Kasumi-1 (cell line): ENCODE measurements at regions not wholly inside any gene's neighbourhood (a gene's known extent, or its start where the extent isn't known, plus 50 kb on each side); places are given as distances from the start of the nearest gene placed in this dataset.
"Not testable (repeated sequence)": the region's sequence is repeated elsewhere in the genome, so short reads cannot be mapped to it uniquely, and the experiment has no call there.

Experiments
- DNase-seq, 2 experiments: peaks; one replicate each; lab custom pipeline; 2025; lab: John Stamatoyannopoulos, UW

DNA sequence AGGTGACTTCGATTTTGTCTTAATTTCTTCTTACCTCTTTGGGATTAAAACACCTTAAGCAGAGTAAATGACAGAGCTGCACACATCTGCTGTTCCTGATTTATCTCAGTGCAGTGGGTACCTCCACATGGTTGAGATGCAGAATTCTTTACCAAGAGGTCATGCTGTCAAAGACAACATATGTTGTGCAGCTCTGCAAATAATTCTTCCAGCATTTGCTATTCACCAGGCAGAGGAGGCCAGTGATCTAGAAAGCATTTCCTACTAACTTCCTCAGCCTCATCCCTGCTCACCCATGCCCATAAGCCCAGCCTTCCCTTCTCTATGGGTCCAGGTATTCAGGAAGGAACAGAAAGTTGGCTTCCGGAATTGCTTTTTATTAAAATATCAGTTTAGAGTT lies 109.3 kb downstream of the THBS2 start:
- no peak for DNase-seq

DNA sequence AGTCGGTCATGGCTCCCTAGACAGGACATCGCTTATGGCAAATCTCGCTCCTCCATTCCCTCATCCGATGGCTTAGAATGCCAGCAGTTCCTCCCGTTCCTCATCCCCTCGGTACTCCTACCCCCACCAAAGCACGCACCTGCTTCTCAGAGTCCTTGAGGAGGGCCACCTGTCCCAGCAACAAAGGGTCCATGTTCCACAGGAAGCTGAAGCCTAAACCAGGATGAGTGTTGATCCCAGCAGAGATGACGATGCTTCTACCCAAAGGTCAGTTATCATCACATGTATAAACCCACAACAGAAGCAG lies 111.2 kb downstream of the THBS2 start:
- no peak for DNase-seq

DNA sequence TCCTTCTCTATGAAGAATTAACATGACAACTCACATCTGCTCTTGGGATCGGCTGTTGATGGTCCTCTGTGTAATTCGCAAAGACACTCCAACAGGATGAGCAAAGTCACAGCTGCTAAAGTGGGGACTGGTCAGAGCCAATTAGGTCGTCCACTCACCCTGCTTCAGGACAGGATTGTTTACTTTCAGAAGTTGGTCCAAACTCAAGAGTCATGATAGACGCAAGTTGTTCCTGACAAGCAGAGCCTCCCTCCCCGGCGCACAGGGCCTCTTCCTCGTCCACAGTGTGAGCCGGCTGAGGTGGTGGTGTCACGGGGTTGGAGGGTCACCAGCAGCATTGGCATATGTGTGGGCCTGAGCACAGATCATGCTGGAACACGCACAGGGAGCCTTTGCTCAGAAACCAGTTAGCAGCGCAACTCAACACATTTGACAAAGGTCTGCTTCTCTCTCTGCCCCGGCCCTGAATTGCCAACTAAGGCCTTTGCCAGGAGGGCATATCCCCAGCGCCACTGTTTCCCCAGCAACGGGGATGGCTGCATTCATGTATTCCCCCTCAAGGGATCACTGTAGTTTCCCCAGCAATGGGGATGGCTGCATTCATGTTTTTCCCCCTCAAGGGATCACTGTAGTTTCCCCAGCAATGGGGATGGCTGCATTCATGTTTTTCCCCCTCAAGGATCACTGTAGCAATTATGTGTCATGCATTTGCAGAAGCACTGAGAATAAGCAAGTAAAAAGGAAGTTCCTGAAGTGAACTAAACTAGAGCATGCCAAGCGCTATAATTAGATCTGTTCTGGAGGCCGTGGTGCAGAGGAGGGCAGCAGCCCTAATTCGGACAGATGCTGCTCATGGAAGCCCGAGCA lies 111.7 kb downstream of the THBS2 start:
- DNase-seq, result peak; percentile 70 to 81

DNA sequence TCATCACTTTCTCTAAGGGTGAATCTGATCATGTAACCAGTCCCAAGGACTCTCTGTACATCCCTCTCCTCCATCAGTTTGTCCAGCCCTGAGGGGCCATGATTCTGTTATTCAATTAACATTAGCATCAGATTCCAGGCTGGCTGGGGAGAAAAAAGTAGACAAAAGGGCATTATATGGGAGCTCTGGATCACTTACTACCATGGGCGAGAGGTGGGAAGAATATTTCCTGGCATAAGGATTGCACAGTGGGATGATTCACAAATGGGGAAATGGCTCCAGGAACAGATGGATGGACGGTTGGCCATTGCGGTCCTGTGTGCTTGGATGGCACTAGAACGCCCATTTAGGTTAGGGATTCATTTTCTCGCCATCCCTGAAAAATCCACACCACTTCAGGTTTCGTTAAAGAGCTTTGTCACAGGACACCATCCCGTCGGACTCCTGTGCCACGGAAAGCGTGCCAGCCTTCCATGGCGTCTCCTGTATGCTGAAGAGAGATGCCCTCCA lies 112.6 kb downstream of the THBS2 start:
- no peak for DNase-seq

DNA sequence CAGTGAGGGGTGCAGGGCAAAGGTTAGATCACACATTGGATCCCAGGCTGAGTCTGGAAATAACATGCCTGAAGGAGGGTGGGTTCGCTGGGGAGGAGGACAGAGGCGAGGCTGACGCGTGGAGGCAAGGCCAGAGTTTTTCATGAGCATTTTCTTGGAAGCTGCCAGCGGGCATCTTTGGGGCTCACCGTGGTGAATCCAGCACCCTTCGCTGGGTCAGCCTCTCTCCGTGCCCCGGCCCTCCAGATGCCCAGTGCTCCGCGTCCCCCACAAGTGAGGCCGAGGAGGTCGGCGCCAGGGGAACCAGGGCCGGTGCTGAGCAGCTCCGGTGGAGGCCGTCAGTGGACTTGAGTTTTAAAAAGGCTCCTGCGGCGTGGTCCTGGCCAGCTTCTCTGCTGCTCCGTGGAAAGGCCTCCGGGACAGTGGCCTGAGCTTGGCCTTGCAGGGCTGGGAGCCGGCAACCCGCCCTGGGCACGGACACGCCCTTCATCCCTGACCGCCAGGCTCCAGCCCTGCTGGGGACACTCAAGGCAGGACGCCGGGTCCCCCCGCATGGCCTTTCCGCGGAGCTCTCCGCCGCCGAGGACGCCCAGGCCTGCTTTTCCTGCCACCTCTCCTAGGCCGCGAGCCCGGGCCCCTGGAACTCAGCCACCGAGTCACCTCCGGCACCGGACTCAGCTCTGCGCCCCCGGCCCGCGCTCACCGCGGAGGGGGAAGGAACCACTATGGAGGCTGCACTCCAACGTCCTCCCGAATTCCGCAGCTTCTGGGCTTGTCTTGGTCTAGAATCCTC lies 114.3 kb downstream of the THBS2 start:
- DNase-seq, result no peak

DNA sequence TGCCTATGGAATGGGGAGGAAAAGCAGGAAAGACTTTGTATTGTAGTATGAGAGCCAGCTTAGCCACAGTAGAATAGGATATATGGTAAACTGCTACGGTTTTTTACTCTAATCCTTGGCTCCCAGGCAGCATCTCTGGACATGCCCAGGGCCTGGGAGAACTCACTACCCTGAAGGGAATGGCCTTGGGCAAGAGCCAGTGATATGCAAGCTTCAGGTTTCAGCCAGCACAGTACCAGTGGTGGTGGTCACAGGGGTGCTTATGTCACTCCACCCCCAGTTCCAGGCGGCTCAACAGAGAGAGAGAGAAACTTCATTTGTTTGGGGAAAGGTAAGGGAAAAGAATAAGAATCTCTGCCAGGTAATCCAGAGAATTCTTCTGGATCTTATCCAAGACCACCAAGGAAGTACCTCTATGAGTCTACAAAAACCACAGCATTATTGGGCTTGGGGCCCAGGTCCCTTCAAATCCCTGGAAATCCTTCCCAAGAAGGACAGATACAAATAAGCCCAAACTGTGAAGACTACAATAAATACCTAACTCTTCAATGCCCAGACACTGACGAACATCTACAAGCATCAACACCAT lies 121.2 kb downstream of the THBS2 start:
- DNase-seq, result no peak

DNA sequence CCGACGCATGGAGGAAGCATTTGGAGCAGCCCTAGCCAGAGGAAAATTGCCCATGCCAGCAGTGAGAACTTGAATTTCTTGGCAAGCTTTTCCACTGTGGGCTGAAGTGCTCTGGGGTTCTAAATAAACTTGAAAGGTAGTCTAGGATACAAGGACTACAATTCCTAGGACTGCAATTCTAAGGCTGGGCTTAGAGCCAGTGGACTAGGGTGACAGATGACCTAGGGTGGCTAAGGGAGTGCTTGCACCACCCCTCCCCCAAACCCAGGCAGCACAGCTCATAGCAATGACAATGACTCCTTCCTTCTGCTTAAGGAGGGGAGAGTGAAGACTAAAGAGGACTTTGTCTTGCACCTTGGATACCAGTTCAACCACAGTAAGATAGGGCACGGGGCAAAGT lies 122.3 kb downstream of the THBS2 start:
- no peak for DNase-seq

DNA sequence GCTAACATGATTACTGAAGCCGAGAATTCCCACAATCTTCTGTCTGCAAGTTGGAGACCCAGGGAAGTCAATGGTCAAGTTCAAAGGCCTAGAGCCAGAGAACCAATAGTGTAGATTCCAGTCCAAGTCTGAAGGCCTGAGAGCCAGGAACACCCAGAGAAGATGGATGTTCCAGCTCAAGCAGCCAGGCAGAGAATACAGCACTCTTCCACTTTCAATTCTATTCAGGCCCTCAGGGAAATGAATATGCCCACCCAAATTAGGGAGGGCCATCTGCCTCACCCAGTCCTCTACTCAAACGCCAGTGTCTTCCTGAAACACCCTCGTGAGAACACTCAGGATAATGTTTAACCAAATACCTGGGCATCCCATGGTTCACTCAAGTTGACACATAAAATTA lies 123.5 kb downstream of the THBS2 start:
- no peak for DNase-seq

DNA sequence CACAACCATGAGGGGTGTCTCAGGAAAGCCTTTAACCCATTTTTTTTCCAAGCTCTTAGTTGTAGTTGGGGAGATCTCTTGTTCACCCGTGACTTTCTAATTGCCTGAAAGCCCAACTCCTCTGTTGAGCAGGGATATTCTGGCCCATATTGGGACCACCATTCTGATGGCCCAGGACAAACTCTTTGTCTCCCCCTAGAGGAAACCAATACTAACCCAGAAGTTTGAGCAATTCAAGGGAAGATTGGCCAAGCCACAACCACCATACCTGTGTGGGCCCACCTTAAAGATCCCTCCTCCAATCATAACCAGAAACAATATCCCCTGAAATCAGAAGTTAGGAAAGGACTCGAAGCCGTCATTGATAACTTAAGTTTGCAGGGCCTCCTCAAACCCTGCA lies 132.6 kb downstream of the THBS2 start:
- DNase-seq, result no peak

DNA sequence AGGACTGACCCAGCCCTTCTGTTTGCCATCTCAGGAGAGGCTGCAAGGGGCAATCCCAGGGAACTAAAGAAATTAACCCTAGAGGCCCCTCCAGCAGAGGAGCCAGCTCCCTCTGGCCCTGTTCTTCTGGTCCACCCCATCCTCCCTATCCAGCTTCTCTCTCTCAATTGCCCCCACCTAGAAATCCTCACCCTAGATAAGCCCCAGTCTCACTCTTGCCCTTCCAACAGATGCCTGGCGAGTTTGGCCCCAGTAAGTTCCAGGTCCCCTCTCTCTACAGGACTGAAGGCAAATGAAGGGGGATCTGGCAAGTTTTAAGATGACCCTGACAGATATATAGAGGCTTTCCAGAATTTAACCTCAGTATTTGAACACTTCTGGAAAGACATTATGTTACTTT lies 134.0 kb downstream of the THBS2 start:
- no peak for DNase-seq

DNA sequence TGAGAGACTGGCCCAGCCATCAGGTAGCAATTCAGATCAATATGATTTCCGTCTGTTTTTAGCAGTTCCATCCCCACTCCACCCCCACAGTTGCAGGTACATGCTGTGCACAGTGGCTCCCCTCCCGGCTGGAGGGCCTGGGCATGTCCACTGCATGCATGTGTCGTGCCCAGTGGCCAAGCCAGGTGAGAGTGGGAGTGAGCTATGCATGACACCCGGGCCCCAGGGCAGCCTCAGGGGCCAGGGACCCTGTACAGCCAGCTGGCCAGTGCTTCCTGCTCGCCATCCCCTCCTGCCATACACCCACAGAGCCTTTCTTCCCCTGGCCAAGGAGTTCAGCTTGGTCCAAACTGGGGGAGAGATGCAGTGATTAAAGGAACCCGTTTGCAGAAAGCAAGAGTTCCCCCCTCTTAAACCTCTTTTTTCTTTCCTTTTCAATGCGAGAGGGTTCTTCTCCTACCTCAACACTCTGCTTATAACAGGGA lies 135.3 kb downstream of the THBS2 start:
- no peak for DNase-seq

DNA sequence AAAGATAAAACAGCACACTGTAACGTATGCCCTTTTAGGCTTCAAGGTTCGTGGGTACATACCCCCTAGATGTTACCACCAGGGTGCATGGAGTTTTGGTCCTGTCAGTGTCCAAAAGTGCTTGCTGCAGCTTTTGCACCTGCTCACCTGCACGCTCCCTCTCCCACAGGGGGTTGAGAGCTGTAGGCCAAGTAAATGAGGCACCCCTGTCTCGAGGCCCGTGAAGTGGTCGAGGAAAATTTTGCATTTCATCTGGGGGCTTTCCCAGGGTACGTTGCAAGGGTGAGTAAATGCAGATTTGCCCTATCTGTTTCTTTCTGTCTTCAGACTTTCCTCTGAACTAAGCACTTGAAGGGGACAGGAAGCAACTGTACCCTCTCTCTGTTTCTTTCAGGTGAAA lies 136.0 kb downstream of the THBS2 start:
- DNase-seq, result no peak

DNA sequence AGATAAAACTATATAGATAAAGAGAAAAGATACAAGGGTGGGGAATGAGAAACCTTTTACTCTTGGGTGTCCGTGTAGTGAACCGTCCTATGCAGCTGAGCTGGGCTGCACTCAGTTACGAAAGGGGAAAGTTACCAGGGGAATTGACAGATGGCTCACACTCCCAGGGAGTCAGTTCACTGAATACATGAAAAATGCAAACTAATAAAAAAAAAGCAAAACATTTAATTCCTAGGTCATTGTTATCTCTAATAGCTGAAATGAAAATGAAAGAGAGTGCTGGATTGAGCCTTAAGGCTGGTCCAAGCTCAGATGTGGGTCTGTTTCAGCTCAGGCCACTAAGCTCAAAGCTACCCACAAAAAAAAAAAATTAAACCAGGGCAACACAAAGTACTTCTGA lies 138.0 kb downstream of the THBS2 start:
- DNase-seq, result peak; percentile 6 to 9

DNA sequence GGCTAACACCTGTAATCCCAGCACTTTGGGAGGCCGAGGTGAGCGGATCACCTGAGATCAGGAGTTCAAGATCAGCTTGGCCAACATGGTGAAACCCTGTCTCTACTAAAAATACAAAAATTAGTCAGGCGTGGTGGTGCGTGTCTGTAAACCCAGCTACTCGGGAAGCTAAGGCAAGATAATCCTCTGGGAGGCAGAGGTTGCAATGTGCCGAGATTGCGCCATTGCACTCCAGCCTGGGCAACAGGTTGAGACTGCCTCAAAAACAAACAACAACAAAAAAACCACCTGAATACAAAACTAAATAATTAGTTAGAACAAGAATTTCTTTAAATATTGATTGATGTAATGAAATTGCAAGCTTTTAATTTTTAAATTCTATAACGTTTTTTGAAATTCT lies 139.0 kb downstream of the THBS2 start:
- DNase-seq, result not testable (repeated sequence)

DNA sequence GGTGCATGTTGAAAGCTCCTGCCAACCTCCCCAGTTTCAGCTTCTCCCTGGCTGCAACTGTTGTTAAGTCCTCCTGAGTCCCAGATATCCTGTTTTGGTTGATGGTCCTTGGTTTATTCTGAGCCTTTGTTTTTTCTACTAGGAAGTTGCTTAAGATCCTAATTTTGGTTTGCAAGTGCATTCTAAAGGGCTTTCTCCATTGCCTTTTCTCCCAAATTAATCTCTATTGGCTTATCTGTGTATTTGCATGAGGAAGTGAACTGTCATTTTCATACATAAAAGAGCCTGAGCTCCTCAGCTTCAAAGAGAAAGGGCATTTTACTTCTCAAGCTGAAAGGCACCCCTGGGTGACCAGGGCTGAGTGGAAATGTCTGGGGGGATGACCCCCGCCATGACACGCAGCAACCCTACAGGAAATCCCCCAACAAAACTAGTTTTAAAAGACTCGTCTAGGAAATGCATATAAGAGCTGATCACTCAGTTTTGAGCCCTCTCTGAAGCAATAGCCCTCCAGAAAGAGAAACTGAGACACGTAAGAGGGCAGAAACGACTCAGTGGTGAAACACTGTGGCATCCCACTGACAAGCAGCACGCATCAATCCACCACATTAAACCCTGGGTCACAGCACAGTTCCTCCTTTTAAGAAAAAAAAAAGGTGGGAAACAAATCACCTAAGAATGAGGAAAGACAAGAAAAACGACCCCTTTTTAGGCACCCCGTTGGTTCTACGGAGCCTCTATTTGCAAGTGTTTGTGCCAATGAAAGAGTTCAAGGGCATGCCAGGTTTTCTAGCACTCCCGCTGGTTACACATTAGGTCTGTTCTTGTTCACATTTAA lies 140.9 kb downstream of the THBS2 start:
- peak; percentile 2 to 11 for DNase-seq

DNA sequence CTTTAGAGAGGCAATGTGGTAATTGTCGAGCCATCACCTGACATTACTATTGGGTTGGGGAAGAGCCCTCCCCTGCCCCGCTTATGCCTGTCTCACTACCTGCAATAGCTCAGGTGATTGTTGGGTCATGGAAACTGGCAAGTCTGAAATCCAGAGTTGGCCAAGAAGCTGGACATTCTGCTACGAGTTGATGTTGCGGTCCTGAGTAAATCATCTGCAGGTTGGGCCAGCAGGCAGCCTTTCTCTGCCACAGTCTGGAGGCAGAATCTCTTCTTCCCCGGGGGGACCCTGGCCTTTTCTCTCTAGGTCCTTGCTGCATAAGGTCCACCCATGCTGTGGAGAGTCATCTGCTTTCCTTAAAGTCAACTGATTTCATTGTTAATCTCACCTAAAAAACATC lies 142.4 kb downstream of the THBS2 start:
- no peak for DNase-seq

DNA sequence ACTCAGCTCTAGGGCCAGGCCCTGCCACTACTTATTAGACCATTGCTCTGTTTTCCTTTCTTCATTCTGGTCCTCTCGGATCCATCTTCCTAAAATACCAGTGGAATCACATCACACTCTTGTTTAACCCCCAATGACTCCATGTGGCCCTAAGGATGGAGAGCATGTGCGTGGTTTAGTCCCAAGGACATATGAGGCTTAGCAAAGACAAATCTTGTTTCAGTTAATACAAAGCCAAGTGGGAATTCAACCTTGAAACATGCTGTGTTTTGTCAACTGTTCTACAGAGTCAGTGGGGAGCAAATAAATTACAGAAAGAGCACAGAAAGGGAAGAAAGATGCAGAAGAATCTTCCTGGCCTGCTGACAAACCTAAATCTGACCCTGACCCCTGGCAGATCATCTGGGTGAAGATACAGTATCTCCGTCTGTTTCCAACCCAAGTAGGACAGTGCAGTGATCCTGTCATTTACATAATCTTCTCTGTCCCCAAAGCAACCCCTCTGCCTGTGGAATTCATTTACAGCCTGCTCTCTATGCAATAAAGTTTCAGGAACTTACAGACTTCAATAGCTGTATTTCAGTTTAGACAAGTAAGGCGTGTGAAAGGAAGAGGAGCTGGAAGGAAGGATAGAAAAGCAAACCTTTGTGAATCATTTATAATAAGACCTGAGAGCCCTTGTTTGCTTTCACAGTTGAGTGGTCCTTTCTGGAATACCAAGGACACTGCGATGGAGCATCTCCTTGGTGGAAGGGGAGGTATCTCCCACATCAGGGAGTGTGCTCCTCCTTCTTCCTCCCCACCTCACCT lies 144.0 kb downstream of the THBS2 start:
- no peak for DNase-seq

DNA sequence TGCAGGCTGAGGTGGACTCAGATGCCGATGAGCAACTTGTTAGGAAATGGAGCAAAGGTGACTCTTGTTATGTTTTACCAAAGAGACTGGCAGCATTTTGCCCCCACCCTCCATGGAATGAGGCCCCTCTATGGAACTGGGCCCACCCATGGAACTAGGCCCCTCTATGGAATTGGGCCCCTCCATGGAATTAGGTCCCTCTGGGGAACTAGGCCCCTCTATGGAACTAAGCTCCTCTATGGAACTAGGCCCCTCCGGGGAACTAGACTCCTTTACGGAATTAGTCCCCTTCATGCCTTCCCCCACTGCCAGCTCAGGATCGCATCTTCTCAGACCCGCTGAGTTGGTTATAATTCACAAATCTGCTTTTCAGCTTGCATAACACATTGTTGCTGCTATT lies 144.9 kb downstream of the THBS2 start:
- no peak for DNase-seq

DNA sequence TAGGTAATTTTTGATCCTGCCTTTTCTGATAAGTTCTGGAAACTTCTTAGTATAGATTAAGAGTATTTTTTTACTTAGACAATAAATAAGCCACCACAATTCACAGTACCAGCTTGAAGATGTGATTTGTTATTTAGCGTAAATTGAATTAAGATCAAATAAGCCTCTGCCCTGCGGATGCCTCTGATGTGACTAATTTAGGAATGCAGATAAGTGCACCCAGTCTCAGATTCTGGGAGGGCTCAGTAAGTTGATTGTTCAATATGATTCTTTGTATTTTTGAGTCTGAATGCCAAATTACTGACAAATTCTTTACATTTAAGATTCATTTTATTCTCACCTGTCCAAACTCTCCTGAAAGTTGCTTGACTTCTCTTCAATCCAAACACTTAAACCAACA lies 147.5 kb downstream of the THBS2 start:
- DNase-seq, result no peak

DNA sequence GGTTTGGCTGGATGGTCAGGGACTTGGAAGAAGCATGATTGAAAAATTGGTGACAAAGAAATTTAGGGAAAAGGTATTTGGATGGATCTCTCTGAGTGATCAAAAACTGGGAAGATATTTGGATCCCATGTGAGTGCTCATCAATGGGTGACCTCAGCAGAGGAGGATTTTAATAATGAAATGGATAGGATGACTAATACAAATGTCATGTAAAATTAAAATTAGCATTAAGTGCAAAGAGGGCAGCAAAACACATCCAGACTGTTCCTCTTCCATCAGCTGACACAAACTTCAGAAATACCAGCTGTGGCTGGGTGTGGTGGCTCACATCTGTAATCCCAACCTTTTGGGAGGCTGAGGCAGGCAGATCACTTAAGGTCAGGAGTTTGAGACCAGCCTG lies 151.7 kb downstream of the THBS2 start:
- no peak for DNase-seq
